ENCODE measurements at regions not wholly inside any gene's neighbourhood (a gene's known extent, or its start where the extent isn't known, plus 50 kb on each side); places are given as distances from the start of the nearest gene placed in this dataset.

- ATAC-seq, result no peak
These were observed 159.9 kb downstream of the PCDH7 start for GRCh38 chr4:30879855-30880598.

- no peak for ATAC-seq
These were observed 161.8 kb downstream of the PCDH7 start for GRCh38 chr4:30881985-30882384.

- no peak for ATAC-seq
These were observed 162.3 kb downstream of the PCDH7 start for GRCh38 chr4:30882443-30882842.

DNA sequence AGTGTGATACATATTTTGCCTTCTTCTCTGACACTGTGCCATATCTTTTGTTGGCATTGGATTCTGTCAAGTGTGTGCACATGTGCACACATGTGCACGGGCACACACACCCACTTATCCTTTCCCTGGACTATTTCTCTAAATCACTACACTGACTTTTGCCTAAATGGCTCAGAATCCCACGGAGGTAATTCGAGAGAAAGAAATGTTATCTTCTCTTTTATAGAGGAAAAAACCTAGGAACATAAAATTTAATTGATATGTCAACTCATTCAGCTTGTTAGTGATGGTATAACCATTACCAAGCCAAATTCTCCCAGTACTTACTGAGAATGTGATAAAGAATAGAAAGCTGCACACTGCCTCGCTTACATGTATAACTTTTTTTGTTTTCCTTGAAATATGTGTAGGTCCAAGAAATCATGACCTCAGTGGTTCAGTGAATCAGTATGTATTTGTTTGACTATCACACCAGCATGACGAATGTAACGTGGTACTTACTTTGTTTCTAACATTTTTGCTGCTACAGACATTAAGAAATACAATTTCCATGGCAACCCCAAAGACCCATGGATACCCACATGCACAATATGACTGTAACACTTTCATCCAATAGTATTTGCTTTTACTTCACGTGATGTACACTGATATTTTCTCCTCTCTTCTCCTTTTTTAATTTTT, 163.0 kb downstream of the PCDH7 start:
- ATAC-seq, result no peak

GRCh38 chr4:30901461-30902451, 181.6 kb downstream of the PCDH7 start:
- no peak for ATAC-seq

- no peak for ATAC-seq
These were observed 183.5 kb downstream of the PCDH7 start for GRCh38 chr4:30903502-30904214.

- ATAC-seq, result no peak
These were observed 184.0 kb downstream of the PCDH7 start for GRCh38 chr4:30904215-30904555.

- no peak for ATAC-seq
These were observed 184.4 kb downstream of the PCDH7 start for GRCh38 chr4:30904588-30904987.

GRCh38 chr4:30912098-30912714, 192.0 kb downstream of the PCDH7 start:
- no peak for ATAC-seq

DNA sequence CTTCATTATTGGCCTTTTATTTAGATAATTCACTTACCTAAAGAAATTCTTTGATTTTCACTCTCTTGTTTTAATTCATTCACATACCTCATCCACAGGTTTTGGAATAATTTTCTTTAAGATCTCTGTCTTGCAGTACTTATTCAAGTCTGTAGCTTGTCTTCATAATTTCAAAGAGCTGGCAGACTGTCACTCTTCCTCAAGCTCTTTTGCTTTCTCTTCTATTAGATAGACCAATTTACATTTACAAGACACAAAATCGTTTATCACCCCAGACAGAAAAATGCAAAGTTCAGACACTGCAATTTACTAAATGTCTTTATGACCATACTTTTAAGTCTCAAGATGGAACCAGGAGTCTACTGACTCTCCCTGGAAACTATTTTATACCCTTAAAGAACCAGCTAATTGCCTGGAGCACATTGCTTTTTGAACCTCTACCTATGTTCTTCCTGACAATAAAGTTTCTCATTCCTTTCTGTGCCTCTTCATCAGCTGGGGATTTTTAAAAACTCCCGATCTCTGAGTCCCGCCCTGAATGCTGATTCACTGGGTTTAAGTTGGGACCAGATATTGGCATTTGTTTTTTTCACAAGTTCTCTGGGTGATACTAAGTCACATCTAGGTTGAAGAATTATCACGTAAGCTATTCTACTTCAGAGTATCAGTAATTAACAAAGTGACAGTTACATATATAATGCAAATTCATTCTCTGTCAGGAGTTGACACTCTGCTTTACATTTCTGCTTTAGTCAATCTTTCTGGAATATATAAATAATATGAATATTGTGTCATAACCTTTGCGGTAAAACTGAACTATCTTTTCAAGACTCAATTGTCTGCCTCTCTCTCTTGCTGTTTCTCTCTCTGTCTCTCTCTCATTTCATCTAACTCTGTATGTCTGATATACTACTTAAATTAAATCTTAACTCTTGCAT, 196.4 kb downstream of the PCDH7 start:
- no peak for ATAC-seq

DNA sequence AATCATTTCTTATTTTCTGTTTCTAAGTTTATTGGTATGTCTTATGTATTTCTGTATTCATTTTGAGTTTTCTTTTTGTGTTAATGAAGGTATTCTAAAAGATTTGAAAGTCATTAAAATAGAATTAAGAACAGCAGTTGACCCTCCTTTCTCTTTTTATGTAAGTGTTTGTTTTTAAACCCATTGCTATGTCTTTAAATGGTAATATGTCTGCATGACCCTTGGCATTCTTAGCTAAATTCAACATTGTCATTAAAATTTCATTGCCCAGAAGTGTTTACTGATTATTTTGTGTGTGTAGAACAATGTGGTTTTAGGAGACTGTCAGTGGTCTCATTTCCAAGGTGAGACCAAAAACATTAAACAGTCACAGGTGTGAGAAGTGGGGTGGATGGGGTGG, 197.8 kb downstream of the PCDH7 start:
- no peak for ATAC-seq

GRCh38 chr4:30919458-30919857, 199.3 kb downstream of the PCDH7 start:
- ATAC-seq, result no peak

DNA sequence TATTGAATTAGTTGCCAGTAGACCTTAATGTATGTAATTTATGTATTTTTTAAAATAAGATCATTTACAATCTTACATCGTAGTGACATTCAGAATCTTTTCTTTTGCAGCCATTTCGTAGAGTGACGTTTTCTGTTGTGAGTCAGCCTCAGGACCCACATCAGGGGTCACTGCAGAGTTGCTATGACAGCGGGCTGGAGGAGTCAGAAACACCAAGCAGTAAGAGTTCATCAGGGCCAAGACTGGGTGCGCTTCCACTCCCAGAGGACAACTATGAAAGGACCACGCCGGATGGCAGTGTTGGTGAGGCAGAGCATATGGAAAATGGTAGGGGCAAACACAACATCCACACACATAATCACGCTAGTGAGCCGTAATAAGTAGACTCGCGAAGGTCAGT, 199.9 kb downstream of the PCDH7 start:
- no peak for ATAC-seq

DNA sequence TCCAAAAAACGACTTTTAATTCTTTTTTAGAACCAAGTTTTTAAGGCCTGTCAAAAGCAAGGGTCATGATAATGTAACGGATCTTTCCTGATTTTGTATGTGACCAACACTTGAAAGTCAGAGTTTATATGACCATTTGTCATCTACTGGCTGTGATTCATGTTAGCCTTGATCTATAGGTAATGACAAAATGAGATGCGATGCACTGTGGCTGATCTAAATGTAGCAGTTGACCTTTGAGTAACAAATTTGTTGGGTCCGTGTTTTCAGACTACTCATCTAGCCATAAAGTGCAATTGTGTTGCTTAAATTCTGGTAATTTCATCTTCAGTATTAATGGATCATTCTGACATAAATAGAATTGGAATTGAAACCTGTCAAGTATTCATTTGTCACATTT, 202.5 kb downstream of the PCDH7 start:
- ATAC-seq, result no peak

- ATAC-seq, result no peak
These were observed 204.3 kb downstream of the PCDH7 start for GRCh38 chr4:30924495-30924894.

DNA sequence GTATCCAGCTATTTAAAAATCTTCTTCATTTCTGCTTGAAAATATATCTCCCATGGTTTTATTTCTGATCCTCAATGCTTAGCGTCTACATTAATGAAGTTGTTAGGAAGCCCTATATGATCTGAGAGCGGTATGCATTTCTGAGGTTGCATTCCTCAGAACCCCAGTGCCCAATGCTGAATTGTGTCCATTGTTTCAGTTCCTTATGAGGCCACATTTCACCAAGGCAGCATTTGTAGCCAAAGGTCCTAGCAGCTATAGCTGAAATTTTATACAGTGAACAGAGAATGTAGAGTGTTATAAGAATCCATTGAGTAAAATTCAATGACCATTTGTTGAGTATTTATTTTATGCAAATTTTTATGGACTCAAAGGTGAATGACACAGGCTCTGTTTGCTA, 209.5 kb downstream of the PCDH7 start:
- no peak for ATAC-seq

GRCh38 chr4:30930276-30930675, 210.1 kb downstream of the PCDH7 start:
- ATAC-seq, result no peak

- ATAC-seq, result no peak
These were observed 212.4 kb downstream of the PCDH7 start for GRCh38 chr4:30932581-30932980.

- ATAC-seq, result no peak
These were observed 218.9 kb downstream of the PCDH7 start for GRCh38 chr4:30939069-30939468.

DNA sequence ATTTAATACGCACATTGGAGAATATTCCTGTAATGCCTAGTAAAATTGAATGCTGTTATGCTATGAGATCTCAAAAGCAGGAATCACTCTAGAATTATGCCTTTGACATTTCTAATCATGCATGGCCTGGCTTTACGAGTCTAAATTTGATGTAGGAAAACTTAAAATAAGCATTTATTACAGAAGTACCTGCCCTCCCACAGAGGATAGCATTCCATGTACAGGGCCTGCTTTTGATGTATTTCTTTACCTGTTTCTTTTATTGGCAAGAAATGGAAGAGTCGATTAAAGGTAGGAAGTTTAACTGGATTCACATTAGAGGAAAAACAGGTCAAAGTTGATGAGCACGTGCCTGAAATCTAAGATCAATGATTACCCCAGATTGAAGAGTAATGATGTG, 219.5 kb downstream of the PCDH7 start:
- no peak for ATAC-seq

- ATAC-seq, result no peak
These were observed 221.5 kb downstream of the PCDH7 start for GRCh38 chr4:30941641-30942040.
